GM23248 (cell line): ENCODE measurements at regions not wholly inside any gene's neighbourhood (a gene's known extent, or its start where the extent isn't known, plus 50 kb on each side); places are given as distances from the start of the nearest gene placed in this dataset.

Source experiments
- EZH2 ChIP-seq: fragments of 200-600 bp; sonication (generic); IDR thresholded peaks from 2 replicates; pipeline ENCODE4 v1.6.1; 2018; ENCODE audit warnings: antibody characterized with exemption, mild to moderate bottlenecking; ENCODE audit not compliant: insufficient read depth, poor library complexity, severe bottlenecking
- EZH2phosphoT487 ChIP-seq: fragments of 200-600 bp; sonication (generic); IDR thresholded peaks from 2 replicates; pipeline ENCODE4 v1.6.1; 2018; ENCODE audit warnings: antibody characterized with exemption, moderate library complexity, mild to moderate bottlenecking, low read depth; ENCODE audit not compliant: insufficient read depth

DNA sequence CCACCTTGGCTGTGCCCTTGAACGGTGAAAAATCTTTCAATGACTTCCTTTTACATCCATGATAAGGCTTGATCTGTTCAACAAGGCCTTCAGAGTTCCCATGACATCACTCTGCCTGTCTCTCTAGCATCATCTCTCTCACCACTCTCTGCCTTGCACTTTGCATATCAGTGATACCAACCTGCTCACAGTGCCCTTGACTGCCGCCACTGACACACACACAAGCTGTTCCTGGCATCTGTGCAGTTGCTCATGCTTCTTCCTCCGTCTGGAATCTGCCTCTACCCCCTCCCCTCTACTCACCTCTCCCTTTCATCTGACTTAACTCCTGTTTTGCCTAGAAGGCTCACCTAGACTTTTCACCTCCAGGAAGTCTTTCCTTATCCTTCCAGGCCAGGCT lies 79.1 kb upstream of the SEC11C start:
- TF ChIP-seq EZH2phosphoT487 (no peak), EZH2 (no peak)
